ENCODE measurements at regions not wholly inside any gene's neighbourhood (a gene's known extent, or its start where the extent isn't known, plus 50 kb on each side); places are given as distances from the start of the nearest gene placed in this dataset.

DNA sequence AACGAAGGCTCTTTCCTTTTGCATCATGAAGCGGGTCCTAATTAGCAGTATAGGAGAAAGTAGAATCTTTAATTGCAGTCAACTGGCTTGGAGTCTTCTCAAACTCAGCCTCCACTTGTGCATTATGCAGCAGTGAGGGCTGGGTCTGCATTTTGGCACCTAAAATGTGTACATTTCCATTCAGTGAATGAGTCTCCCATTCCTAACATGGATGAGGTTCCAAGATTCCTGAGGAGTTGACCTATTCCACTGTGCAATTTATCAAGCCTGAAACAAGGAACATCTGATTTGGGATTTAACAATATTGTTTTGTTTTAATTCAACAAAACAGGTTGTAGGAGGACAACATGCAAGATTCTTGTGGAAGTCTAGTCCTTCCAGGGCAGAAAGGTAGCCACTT lies 171.8 kb upstream of the S1PR3 start (continued):
- TF ChIP-seq PRDM15 (CRISPR knock-in tag; IDR thresholded peaks at IDR 0.05): no peak
- no peak for TF ChIP-seq ZFP36L1 (CRISPR knock-in tag; IDR thresholded peaks at IDR 0.05)
- TF ChIP-seq ZBTB3 (CRISPR knock-in tag; IDR thresholded peaks at IDR 0.05; ENCODE audit: borderline replicate concordance, low read depth): no peak
- no peak for TF ChIP-seq SNRNP70 (IDR thresholded peaks at IDR 0.05; ENCODE audit: low read depth, low read length)
- no peak for TF ChIP-seq ZBTB42 (CRISPR knock-in tag; IDR thresholded peaks at IDR 0.05)
- TF ChIP-seq, protein P1, sequence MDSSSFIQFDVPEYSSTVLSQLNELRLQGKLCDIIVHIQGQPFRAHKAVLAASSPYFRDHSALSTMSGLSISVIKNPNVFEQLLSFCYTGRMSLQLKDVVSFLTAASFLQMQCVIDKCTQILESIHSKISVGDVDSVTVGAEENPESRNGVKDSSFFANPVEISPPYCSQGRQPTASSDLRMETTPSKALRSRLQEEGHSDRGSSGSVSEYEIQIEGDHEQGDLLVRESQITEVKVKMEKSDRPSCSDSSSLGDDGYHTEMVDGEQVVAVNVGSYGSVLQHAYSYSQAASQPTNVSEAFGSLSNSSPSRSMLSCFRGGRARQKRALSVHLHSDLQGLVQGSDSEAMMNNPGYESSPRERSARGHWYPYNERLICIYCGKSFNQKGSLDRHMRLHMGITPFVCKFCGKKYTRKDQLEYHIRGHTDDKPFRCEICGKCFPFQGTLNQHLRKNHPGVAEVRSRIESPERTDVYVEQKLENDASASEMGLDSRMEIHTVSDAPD (CRISPR knock-in tag; IDR thresholded peaks at IDR 0.05): no peak
- TF ChIP-seq, protein P2, sequence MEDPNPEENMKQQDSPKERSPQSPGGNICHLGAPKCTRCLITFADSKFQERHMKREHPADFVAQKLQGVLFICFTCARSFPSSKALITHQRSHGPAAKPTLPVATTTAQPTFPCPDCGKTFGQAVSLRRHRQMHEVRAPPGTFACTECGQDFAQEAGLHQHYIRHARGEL (CRISPR knock-in tag; IDR thresholded peaks at IDR 0.05): no peak
- no peak for TF ChIP-seq PRDM10 (CRISPR knock-in tag; IDR thresholded peaks at IDR 0.05; ENCODE audit: low read depth)
- TF ChIP-seq KDM2A (CRISPR knock-in tag; IDR thresholded peaks at IDR 0.05; ENCODE audit: borderline replicate concordance, low read depth): no peak
- no peak for TF ChIP-seq ZNF850 (CRISPR knock-in tag; conservative IDR thresholded peaks at IDR 0.05)
- no peak for TF ChIP-seq KDM6A (CRISPR knock-in tag; IDR thresholded peaks at IDR 0.05; ENCODE audit: low read depth)
- TF ChIP-seq, protein P3, sequence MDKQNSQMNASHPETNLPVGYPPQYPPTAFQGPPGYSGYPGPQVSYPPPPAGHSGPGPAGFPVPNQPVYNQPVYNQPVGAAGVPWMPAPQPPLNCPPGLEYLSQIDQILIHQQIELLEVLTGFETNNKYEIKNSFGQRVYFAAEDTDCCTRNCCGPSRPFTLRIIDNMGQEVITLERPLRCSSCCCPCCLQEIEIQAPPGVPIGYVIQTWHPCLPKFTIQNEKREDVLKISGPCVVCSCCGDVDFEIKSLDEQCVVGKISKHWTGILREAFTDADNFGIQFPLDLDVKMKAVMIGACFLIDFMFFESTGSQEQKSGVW (CRISPR knock-in tag; IDR thresholded peaks at IDR 0.05; ENCODE audit: borderline replicate concordance): no peak
